AG04449 (cell line): ENCODE measurements at regions not wholly inside any gene's neighbourhood (a gene's known extent, or its start where the extent isn't known, plus 50 kb on each side); places are given as distances from the start of the nearest gene placed in this dataset.

Source experiments
- CTCF ChIA-PET: fragments of 350-600 bp; formaldehyde crosslinking; extraction: SDS; loops from one replicate; lab custom pipeline; 2021; ENCODE audit warnings: antibody characterized with exemption; lab: Yijun Ruan, JAX
- POLR2A ChIA-PET: fragments of 400-600, 350-600 bp; formaldehyde crosslinking; extraction: SDS; loops from one replicate; lab custom pipeline; 2020; ENCODE audit warnings: antibody characterized with exemption, inconsistent platforms; lab: Yijun Ruan, JAX
- DNase-seq: peaks from one replicate; pipeline ENCODE4 v3.0.0-alpha.2; 2010; ENCODE audit warnings: low read depth, low spot score
- H3K4me3 ChIP-seq: 2 replicates; pipeline ENCODE4 v1.5.1; 2011; ENCODE audit warnings: low read depth, mild to moderate bottlenecking, control low read depth, low read length
- CTCF ChIP-seq: IDR thresholded peaks from one replicate; pipeline ENCODE4 v1.5.1; 2011; ENCODE audit warnings: mild to moderate bottlenecking, moderate library complexity, low read length, control low read depth, inconsistent platforms; ENCODE audit not compliant: insufficient read depth; ENCODE audit errors: missing control alignments

GRCh38 chr3:78434801-78435200 is 1333.0 kb downstream of the ROBO1 start:
- ChIA-PET CTCF (no interaction called here), POLR2A (no interaction called here)
- no peak for DNase-seq
- no peak for TF ChIP-seq CTCF
- no peak overlapping the region for H3K4me3 ChIP-seq

- TF ChIP-seq CTCF: no peak
- ChIA-PET POLR2A (no interaction called here), CTCF (interaction anchor here (0.7 kb wide), 1 partner anchor 108 kb away, joined by 3 read pairs; no protein-coding TSS in a partner anchor)
- no peak overlapping the region for H3K4me3 ChIP-seq
- no peak for DNase-seq
Observed at GRCh38 chr3:78455166-78455565, 1312.6 kb downstream of the ROBO1 start.

- ChIA-PET POLR2A (no interaction called here), CTCF (no interaction called here)
- no peak for TF ChIP-seq CTCF
- DNase-seq: no peak
- H3K4me3 ChIP-seq: no peak overlapping the region
Observed at GRCh38 chr3:78455712-78456433, 1311.9 kb downstream of the ROBO1 start.

- H3K4me3 ChIP-seq: no peak overlapping the region
- ChIA-PET CTCF (no interaction called here), POLR2A (no interaction called here)
- TF ChIP-seq CTCF: no peak
- DNase-seq: no peak
Observed at GRCh38 chr3:78459796-78460195, 1308.0 kb downstream of the ROBO1 start.

- ChIA-PET CTCF (no interaction called here), POLR2A (no interaction called here)
- DNase-seq: no peak
- no peak overlapping the region for H3K4me3 ChIP-seq
- no peak for TF ChIP-seq CTCF
Observed at GRCh38 chr3:78462021-78462420, 1305.8 kb downstream of the ROBO1 start.

- no peak for DNase-seq
- ChIA-PET CTCF (no interaction called here), POLR2A (no interaction called here)
- no peak overlapping the region for H3K4me3 ChIP-seq
- no peak for TF ChIP-seq CTCF
Observed at GRCh38 chr3:78476076-78476475, 1291.7 kb downstream of the ROBO1 start.
